Fibroblast of peridontal ligament (primary cell): ENCODE measurements at regions not wholly inside any gene's neighbourhood (a gene's known extent, or its start where the extent isn't known, plus 50 kb on each side); places are given as distances from the start of the nearest gene placed in this dataset.

Experiments
- DNase-seq: peaks from one replicate; pipeline ENCODE4 v3.0.0-alpha.2; 2010; ENCODE audit errors: extremely low read depth

DNA sequence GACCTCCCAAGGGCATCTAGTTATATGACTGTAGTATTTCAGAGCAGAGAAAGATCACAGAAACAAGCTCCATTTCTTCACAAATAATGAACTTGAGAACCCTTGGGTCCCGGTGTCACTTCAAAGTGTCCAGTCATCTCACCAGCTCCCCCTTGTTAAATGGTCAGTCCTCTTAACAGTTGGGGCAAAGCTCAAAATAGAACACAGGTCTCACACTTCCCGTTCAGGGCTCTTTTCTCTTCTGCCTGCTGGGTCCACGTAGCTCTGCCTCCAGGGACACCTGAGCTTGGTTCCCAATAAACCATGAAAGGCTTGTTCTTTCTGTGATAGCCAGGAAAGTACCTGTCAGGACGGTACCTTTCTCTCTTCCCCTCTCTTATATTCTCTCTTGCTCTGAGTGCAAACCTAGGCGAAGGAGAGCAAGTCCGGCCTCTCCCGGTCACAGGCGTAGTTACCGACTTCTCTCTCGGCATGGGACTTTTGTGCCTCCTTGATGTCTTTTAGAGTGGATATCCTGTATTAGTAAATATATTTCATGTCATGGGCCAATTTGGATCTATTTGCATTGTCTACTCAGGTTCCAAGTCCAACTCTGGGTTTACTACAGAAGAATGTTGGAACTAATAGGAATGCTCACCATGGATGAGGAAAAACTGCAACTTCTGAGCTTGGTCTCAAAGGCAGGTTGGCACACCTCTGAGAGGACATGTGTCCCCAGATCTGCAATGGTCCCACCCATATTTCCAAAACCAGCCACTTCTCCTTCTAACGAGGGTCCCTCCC is 118.8 kb upstream of the PARP11 start:
- DNase-seq = no peak

GRCh38 chr12:3990501-3991280 is 117.5 kb upstream of the PARP11 start:
- DNase-seq = no peak

DNA sequence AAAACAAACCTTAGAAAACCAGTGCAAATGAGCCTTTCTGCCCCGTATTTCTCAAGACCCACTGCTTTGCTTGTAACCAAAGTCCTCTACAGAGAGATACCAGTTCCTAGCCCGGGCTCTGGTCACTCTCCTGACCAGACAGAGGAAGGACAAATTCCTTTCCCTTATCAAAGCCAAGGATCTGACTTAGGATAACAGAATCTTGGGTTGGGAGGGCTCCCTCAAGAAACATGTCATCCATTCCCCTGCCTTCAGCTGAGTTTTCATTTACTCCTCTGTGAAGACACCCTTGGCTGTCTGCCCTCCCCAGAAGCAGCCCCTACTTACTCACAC is 116.0 kb upstream of the PARP11 start:
- DNase-seq = no peak

GRCh38 chr12:3988519-3989217 is 115.5 kb upstream of the PARP11 start:
- no peak for DNase-seq

DNA sequence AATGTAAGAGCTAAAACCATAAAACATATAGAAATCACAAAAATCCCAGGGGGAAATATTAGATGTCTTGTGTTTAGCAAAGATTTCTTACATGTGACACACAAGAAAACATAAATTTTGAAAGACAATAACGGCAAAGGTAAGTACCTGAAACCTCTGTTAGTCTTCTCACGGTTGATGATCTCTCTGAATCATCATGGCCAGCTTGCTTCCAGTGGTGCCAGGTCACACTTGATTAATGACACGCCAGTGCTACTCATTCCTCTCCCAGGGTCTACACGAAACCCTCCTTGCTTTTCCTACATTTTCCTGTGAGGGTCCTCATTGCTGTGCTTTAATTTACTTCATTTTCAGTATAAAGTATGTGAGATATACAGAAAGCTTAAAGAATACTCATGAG is 114.4 kb upstream of the PARP11 start:
- DNase-seq = no peak

- DNase-seq = no peak
Measured at GRCh38 chr12:3980504-3981272, 107.5 kb upstream of the PARP11 start.

DNA sequence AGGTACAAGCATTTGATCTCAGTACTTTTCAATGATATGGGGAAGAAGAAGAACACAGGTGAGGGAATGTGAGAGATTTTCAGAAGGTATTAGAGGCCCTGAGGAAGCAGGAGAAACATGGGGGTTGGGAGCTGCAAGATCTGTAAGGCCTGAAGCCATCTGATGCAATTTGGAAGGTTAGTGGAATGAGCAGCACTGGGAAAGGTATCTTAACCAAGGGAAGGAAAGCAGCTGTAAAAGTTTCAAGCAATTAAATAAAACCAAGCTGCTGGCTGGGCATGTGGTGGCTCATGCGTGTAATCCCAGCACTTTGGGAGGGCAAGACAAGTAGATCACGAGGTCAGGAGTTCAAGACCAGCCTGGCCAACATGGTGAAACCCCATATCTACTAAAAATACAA is 104.4 kb upstream of the PARP11 start:
- no peak for DNase-seq

- no peak for DNase-seq
Measured at GRCh38 chr12:3976351-3976938, 103.2 kb upstream of the PARP11 start.

DNA sequence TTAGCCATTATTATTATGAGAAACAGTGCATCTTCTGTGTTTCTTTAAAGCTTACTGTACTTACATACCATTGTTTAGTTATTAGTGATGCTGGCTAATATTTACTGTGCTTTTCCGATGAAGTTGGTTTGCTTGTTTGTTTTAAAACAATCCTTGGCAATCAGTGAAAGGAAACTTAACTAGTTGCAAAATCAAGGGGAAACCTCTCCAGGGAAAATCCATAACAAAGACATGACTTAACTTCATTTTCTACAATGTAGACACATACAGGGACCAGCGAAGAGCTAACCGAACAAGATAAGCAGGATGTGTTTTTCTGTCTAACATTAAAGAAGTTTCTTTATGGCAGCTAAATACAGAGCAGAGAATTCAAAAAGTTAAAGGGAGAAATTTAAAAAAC is 102.5 kb upstream of the PARP11 start:
- no peak for DNase-seq

- no peak for DNase-seq
Measured at GRCh38 chr12:3974883-3975282, 101.7 kb upstream of the PARP11 start.

DNA sequence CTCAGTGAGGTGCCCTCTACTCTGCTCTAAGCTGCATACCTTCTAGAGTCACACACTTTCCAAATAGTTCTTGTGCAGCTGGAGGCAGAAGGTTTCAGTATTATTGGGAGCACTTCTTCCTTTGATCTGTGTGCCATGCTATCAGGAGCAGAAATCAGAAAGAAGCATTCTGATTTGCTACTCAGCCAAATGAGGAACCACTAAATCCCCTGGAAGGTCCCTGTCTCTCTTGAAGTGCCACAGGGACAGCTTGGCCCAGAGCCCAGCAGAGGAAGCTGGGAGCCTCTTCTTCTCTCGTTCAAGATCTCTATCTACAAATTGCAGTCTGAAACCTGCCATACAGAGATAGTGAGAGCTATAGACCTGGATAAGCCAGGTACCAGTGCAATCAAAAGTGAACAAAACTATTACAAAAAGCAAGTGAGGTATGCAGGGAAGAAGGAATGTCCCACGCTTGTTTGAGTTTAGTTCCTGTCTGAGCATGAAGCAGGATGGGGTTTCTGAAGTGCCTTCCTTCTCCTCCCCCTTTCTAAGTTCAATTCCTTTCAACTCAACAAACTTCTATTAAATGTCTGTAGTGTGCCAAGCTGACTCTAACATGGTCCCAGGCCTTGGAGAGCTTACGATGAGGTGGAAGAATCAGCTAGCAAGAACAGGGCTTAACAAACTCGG is 100.9 kb upstream of the PARP11 start:
- DNase-seq = no peak

DNA sequence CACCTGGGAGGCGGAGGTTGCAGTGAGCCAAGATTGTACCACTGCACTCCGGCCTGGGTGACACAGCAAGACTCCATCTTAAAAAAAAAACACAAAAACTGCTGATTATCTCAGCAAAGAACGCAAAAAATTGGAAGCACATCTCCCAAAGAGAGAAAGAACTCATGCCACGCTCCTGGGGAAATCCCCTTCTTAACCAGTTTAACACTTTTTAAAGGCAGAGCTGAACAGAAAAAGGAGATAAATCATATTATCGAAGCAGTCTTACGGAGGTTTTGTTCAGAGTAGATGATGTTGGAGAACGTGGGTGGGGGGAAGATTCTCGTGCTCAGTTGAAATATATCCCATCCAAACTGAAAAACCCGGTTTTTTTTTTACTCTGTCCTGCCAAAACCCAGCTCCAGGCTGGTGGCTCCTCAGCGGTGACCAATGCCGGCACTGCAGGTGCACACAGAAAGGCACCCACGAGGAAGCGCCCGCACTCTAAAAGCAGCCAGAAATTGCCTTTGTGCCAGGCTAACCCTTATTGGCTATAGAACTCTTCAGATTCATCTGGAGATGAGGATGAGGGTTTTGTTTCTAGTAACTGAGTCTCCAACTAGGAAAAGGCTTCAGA is 100.2 kb upstream of the PARP11 start:
- no peak for DNase-seq

DNA sequence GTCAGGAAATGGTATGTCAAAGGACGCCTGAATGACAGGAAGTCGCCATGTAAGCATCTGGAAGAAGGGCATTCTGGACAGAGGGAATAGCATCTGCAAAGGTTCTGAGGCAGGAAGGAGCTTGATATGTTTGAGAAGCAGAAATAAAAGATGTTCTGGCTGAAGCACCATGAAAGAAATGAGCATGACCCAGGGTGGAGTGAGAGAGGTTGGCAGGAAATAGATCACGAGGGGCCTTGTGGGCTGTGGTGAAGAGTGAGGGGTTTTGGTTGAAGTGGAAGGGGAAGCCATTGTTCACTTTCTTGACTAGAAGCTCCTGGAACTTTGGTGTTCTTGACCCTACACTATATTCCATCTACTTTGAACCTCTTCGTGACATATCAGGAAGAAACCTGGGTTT is 99.4 kb upstream of the PARP11 start:
- DNase-seq = no peak

DNA sequence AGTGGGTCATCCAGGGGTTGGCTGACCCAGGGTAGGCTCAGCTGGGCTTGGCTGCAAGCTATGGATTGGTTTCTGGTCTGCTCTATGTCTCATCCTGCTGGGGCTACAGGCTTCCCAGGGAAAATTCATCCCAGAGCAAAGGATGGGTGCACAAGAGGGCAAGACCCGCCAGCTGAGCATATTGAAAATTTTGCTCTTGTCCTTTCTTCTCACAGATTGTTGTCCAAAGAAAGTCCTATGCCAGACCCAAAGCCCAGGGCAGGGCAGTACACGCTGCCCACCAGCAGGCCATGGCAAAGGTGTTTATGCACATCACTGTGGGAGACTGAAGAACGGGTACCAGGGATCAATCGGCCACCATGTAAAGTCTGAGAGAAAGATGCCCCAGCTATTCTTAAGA is 95.3 kb upstream of the PARP11 start:
- DNase-seq = no peak

- DNase-seq = no peak
Measured at GRCh38 chr12:3967556-3968160, 94.5 kb upstream of the PARP11 start.

DNA sequence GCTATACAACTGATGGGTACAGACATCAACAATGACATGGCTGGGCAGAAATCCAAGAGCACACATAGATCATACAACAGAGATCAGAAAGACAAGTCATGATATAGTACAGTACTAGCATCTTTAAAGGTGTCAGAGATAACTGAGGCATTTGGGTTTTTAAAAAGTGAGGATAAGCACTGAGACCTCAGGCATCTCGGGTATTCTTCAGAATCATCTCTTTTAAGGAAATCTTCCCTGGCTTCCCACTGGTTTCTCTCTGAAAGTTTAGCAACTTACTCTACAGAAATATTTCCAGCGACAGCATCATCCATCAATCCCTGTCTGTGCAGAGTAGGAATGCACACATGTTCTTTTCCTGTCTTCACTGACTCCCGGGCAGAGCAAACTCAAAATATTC is 93.2 kb upstream of the PARP11 start:
- no peak for DNase-seq

- no peak for DNase-seq
Measured at GRCh38 chr12:3965046-3965445, 91.8 kb upstream of the PARP11 start.

- DNase-seq = no peak
Measured at GRCh38 chr12:3964439-3964838, 91.2 kb upstream of the PARP11 start.

DNA sequence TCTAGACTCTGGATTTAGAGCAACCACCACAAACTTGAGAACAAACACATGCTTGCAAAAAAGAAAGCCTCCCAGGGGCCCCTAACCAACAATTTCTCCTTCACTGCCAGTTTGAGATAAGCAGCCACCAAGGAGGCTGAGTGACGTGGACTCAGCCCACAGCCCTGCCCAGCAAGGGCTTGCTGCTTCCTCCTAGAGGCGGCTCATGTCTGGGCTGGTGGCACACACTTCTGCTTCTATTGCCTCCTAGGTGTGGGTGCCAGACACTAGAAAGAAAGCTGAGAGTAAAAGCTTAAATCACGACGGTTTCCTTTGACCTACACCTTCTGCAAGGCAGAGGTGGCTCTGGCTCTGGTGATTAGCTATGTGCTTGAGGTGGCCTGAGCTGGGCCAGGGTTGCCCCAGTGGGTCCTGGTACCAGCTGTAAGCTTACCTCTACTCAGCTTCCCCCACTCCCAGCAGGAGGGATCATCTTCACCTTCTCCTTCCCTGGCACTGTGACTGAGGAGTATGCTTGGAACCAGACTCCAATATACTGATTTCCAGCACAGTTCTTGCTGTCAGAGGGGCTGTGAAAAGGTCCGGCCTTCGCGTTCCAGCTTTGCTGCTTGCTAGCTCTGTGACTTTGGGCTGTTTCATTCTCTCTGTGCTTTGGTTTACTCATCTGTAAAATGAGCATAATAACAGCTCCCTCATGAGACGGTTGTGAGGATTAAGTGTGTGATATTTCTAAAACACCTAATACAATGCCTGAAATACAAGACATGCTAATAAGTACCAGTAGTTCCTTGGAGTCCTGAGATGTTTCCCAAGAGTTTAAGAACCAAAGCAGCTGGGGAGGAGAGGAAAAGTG is 89.7 kb upstream of the PARP11 start:
- no peak for DNase-seq
